Upper lobe of left lung (tissue), 4 donors: ENCODE measurements at regions not wholly inside any gene's neighbourhood (a gene's known extent, or its start where the extent isn't known, plus 50 kb on each side); places are given as distances from the start of the nearest gene placed in this dataset.

Source experiments
- CTCF ChIP-seq, 6 experiments: fragments of 450-650 bp in 4 of 6; fragments of 200-600 bp in 2 of 6; sonication (generic) in 2 of 6; IDR thresholded peaks; one replicate each; pipeline ENCODE4 v1.5.1; 2016 to 2019; ENCODE audit warnings: antibody characterized with exemption in 6 of 6
- POLR2A ChIP-seq, 4 donors: fragments of 450-650 bp; IDR thresholded peaks; one replicate each; pipeline ENCODE4 v1.5.1; 2016 to 2017; ENCODE audit warnings: antibody characterized with exemption in 4 of 4, mild to moderate bottlenecking in 2 of 4
- POLR2AphosphoS5 ChIP-seq, 2 donors: sonication (generic); formaldehyde crosslinking; IDR thresholded peaks; one replicate each; pipeline ENCODE4 v1.5.1; 2017; ENCODE audit warnings: antibody characterized with exemption in 2 of 2

DNA sequence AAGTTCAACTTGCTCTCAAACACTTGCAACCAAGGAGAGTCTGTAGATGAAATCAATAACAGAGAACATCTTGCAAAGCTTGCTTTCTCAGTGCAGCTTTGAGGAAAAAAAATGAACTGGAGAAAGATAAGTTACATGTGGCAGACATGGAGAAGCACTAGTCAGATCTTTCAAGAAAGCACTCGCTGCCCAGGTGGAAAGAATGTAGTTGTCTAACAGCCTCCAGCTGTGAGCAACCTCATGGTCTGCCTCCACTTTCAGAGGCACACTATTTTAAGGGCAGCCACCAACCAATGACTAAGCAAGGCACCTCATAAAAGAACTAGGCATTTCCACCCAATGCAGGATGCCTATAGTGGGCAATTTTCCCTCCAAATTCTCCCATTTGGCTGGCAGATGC lies 125.4 kb upstream of the CPNE4 start:
- TF ChIP-seq CTCF (IDR thresholded peaks at IDR 0.05) (no peak), POLR2AphosphoS5 (IDR thresholded peaks at IDR 0.05) (no peak), POLR2A (IDR thresholded peaks at IDR 0.05) (no peak)
